CD1c-positive myeloid dendritic cell (primary cell): ENCODE measurements at regions not wholly inside any gene's neighbourhood (a gene's known extent, or its start where the extent isn't known, plus 50 kb on each side); places are given as distances from the start of the nearest gene placed in this dataset.

Source experiments
- DNase-seq: peaks from one replicate; pipeline ENCODE4 v3.0.0-alpha.2; 2016; ENCODE audit errors: extremely low spot score

DNA sequence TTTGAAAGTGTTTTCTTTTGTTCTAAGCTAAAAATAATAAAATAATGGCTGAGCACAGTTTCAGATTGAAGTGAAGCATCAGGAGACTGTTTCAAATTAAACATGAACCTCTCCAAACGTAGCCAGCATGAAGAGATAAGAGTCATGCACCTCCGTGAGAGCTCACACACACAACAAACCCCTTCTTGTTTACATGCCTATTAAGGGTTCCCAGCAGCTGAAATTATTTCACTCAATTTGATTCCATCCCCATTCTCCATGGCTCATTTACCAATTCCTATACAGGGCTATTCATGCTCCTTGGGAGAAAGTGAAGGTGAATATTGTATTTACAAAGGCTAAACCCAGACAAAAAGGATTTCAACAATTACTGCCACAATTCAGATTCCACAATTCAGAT lies 954.1 kb upstream of the INTU start:
- DNase-seq: no peak

DNA sequence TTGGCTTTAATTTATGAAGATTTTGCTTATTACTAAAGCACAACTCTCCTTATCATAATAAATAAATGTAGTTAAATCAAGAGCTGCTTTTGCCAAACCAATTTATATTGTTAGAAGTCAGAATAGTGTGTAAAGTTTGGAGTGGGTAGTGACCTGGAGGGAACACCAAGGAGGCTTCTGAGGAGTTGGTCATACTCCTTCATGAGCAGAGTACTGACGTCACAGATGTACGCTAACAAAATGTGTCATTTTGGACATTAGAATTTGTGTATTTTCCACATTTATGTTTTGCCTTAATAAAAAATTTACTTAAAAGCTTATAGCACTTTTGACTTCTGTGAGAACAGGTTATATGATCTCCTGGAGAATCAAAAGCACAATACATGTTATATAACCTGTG lies 953.5 kb upstream of the INTU start:
- DNase-seq: no peak

GRCh38 chr4:126682250-126682649 lies 950.5 kb upstream of the INTU start:
- no peak for DNase-seq

GRCh38 chr4:126686491-126686890 lies 946.3 kb upstream of the INTU start:
- no peak for DNase-seq

- DNase-seq: no peak
These were observed 945.0 kb upstream of the INTU start for GRCh38 chr4:126687655-126688358.

DNA sequence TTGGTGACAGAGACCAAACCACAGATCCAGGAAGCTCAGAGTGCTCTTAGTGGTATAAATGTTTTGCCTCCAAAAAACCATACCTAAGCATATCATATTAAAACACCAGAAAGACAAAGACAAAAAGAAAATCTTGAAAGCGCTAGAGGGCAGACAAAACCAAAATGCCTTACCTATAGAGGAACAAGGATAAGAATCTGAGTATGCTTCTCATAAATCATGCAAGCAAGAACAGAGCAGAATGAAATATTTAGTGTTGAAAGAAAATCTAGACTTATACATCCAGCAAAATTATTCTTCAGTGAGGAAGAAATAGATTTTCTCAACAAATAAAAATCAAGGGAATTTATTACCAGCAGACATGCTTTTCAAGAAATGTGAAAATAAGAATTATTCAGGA lies 941.0 kb upstream of the INTU start:
- DNase-seq: no peak

DNA sequence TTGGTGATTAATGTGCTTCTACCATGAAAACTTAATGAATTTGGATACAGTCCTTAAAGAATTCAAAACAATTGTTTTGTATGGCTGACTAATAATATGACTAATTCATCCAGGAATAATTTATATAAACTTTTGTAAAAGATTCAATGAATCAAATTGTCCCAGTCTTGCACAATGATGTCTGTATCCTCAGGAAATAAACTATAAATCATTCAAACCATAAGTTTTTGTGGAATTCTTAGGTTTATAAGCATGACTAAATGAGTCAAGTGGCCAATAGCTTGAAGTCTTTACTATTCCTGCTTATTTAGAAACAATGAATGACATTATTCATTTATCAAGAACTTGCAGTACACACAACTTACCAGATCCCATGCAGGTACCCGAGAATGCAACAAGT lies 935.0 kb upstream of the INTU start:
- no peak for DNase-seq

- DNase-seq: no peak
These were observed 934.5 kb upstream of the INTU start for GRCh38 chr4:126698224-126698623.

DNA sequence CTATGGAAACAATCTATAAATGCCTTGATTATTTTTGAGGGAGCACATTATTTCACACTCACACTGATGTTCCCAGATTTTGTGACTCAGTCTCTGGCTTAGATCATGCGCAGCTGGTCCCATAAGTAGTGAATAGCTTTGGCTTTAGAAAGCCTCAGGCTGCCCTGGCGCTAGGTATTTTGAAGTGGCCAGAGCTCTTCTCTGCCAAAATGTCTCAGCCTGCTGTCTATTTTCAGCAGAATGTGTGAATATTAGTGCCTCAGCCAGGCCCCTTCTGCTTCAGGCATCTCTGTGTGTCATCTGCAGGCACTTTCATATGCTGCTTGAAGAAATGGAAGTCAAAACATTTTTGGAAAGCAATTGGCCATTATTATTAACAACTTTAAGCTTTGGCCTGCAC lies 931.0 kb upstream of the INTU start:
- no peak for DNase-seq

GRCh38 chr4:126702747-126703146 lies 930.0 kb upstream of the INTU start:
- DNase-seq: no peak

DNA sequence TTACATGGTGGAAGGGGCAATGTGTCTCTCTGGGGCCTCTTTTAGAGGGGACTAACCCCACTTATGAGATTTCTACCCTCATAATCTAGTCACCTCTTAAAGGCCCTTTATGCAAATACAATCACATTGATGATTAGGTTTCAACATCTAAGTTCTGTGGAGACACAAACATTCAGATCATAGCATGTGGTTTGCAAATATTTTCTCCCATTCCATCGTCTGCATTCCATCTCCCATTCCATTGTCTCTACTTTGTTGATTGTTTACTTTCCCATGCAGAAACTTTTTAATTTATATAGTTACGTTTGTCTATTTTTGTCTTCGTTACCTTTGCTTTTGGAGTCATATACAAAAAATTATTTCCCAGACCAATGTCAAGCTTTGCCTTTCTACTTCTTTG lies 927.5 kb upstream of the INTU start:
- no peak for DNase-seq

DNA sequence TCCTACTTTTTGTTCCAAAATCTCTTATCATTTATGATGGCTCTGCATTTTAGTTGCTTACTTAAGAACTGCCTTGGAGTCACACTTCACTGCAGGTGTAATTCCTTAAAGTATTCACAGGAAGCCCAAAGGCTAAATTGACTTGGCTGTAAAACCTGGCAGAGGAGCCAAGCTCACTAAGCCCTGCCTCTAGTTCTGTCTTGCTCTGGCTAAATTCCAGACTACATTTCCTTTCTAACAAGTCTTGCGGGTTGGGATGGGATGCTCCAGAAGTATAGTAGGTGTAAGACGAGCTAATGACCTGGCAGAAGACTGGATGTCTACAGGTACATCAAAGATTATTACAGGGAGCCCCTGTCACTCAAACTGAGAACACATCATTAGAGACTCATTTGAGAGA lies 924.0 kb upstream of the INTU start:
- no peak for DNase-seq

DNA sequence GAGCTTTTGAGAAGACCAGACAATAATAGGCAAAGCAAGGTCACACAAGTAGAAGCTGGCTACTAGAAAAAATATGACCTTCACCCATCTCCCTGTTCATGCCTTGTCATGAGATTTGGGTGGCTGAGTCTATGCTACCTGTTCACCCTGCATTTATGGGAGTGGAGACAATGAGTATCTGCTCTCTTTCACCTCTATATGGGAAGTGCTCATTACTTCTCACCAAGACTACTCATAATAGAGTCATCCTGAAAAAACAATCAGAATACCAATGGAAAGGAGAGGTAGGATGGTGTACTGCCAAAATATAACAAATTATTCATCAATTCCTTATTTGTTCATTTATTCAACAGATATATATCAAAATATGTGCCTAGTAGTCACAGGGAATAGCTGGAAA lies 921.8 kb upstream of the INTU start:
- DNase-seq: no peak

GRCh38 chr4:126715067-126715466 lies 917.7 kb upstream of the INTU start:
- no peak for DNase-seq

DNA sequence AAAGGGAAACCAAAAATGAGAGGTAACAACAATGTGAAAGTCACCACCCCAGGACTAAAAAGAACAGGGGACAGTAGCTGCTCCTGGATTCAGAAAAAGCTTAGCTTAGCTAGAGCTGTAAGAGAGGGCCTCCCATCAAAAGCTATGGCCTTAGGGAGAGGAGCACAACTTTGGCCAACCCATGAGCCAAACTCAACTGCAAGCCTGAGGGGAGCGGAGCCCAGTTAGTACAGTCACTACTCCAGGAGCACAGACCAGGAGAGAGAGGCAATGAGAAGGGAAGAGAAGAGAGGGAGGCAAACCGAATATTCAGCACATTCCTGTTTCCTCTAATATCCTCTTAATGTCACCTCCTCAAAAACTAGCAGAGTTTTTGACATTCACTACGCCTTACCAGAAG lies 917.1 kb upstream of the INTU start:
- DNase-seq: no peak

DNA sequence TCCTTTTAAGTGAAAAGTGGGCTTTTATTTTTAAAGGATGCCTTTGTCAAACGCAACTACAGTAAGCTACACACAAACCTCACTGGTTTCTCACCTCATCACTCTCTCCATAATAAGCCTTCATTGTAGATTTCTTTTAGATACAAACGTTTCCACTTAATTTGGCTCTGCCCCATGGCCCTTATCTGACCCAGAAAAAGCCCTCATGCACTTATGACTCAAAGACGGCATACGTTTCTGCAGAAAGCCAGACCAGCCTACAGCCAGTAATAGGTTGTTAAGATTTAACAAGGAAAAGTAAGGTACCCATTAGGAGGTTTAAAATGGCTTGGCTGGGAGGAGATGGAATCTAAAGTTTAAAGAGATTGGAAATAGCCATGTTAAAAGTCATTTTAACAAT lies 914.6 kb upstream of the INTU start:
- DNase-seq: no peak

DNA sequence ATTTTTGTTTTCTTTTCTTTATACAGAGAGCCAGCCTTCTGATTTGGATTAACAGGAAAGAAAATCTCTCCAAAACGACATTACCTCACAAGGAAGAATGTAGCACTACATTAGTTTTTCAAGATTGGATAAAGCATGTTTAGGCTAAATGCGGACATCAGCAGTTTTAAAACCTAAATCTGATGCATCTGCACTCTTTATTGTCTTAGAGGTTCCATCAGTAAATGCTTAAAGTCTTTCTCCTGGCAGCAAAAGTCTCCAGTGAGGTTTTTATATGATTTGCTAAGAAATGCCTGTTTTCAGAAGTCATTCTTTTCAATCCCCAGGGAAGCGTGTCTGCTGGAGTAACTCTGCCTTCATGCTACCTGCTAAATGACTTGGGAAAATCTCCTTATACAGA lies 912.9 kb upstream of the INTU start:
- DNase-seq: no peak

GRCh38 chr4:126725906-126726305 lies 906.9 kb upstream of the INTU start:
- no peak for DNase-seq

- no peak for DNase-seq
These were observed 905.3 kb upstream of the INTU start for GRCh38 chr4:126727461-126727860.

- DNase-seq: no peak
These were observed 901.7 kb upstream of the INTU start for GRCh38 chr4:126731062-126731461.

DNA sequence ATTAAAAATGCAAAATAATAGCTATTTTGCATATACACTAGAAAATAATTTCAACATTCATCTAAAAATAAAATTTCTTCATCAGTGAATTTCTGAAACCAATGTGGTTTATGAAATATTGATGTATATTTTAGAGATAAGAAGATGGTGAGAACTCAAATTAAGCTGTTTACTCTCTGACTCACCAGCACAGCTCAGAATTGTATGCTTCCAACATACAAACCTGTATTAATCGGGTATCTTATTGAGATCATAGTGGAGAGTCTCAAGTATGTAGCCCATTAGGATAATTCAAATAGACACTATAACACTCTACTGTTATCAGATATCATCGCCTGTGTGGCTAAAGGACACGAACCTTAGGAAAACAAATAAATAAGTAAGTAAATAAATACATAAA lies 899.5 kb upstream of the INTU start:
- DNase-seq: no peak

DNA sequence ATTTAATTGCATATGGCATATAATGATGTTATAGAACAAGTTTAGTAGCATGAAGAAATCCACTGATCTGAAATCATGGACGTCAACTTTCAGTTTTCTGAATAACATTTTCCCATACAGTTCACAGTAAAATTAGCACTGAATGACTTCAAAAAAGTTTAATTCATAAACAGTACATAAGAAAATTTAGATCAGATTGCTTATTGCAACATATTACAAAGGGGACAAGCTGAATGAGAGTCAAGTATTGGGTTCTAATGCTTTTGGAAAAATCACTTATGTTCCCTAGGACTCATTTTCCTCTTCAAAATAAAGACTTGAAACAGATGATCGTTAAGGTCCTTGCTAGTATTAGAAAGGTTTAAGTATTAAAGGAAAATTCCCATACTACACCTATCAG lies 898.3 kb upstream of the INTU start:
- no peak for DNase-seq

- DNase-seq: no peak
These were observed 897.2 kb upstream of the INTU start for GRCh38 chr4:126735294-126736132.

- DNase-seq: no peak
These were observed 896.6 kb upstream of the INTU start for GRCh38 chr4:126736133-126736518.
